Caco-2 (cell line): ENCODE measurements at regions not wholly inside any gene's neighbourhood (a gene's known extent, or its start where the extent isn't known, plus 50 kb on each side); places are given as distances from the start of the nearest gene placed in this dataset.

ENCODE experiments used
- BruUV-seq: library from RNA; stranded (reverse); fragments of 400-500 nt; replicated peaks from 2 replicates; lab custom pipeline; 2021; lab: Mats Ljungman, UMichigan
- CTCF ChIA-PET: fragments of 300-600 bp; sonication (Branson Sonifier 250); formaldehyde crosslinking; loops from one replicate; lab custom pipeline; 2022; ENCODE audit warnings: antibody characterized with exemption; lab: Charles Lee
- POLR2A ChIA-PET: fragments of 300-600 bp; sonication (Branson Sonifier 250); formaldehyde crosslinking; loops from one replicate; lab custom pipeline; 2022; ENCODE audit warnings: antibody characterized with exemption; lab: Charles Lee
- DNase-seq, 2 experiments: peaks; one replicate each; pipeline versions ENCODE4 v3.0.0 to v3.0.0-alpha.2; 2020 to 2022
- H3K27me3 ChIP-seq: replicated peaks from 2 replicates; pipeline ENCODE4 v1.6.0; 2011; ENCODE audit warnings: low read length; ENCODE audit not compliant: control insufficient read depth, insufficient read depth
- H3K36me3 ChIP-seq: 2 replicates; pipeline ENCODE4 v1.5.1; 2011; ENCODE audit warnings: low read length; ENCODE audit not compliant: control insufficient read depth, insufficient read depth
- H3K4me1 ChIP-seq: fragments of 250-450 bp; sonication (Bioruptor Pico); 2 replicates; pipeline ENCODE4 v1.5.1; 2020; ENCODE audit warnings: mild to moderate bottlenecking
- H3K4me3 ChIP-seq: 2 replicates; pipeline ENCODE4 v1.5.1; 2011; ENCODE audit warnings: low read depth, mild to moderate bottlenecking, control low read depth, low read length
- H3K9me3 ChIP-seq: fragments of 250-450 bp; sonication (Bioruptor Pico); 2 replicates; pipeline ENCODE4 v1.5.1; 2020; ENCODE audit warnings: mild to moderate bottlenecking, moderate library complexity
- H3K27ac Mint-ChIP-seq: one replicate; pipeline ENCODE4 v1.8.0; 2022; ENCODE audit warnings: mixed read lengths; ENCODE audit not compliant: unreplicated experiment
- H3K27me3 Mint-ChIP-seq: one replicate; pipeline ENCODE4 v1.8.0; 2022; ENCODE audit warnings: mixed read lengths; ENCODE audit not compliant: insufficient read depth, unreplicated experiment
- H3K36me3 Mint-ChIP-seq: one replicate; pipeline ENCODE4 v1.8.0; 2022; ENCODE audit warnings: mild to moderate bottlenecking, mixed read lengths; ENCODE audit not compliant: insufficient read depth, unreplicated experiment
- H3K4me1 Mint-ChIP-seq: one replicate; pipeline ENCODE4 v1.8.0; 2022; ENCODE audit warnings: low read depth, mixed read lengths; ENCODE audit not compliant: unreplicated experiment
- H3K4me3 Mint-ChIP-seq: one replicate; pipeline ENCODE4 v1.8.0; 2022; ENCODE audit warnings: mild to moderate bottlenecking, moderate library complexity, mixed read lengths; ENCODE audit not compliant: unreplicated experiment
- H3K9me3 Mint-ChIP-seq: one replicate; pipeline ENCODE4 v1.8.0; 2022; ENCODE audit warnings: mixed read lengths; ENCODE audit not compliant: unreplicated experiment
- CTCF ChIP-seq, 2 experiments: fragments of 200-600 bp in 1 of 2; IDR thresholded peaks; 1 replicate in 1 of 2; 2 replicates in 1 of 2; pipeline versions ENCODE4 v1.5.1 to v1.8.0; 2011 to 2022; ENCODE audit warnings: antibody characterized with exemption in 1 of 2, control low read depth in 1 of 2, inconsistent platforms in 1 of 2, low read depth in 1 of 2, low read length in 1 of 2, mild to moderate bottlenecking in 1 of 2, moderate library complexity in 1 of 2; ENCODE audit not compliant: insufficient read depth in 1 of 2, severe bottlenecking in 1 of 2, unreplicated experiment in 1 of 2
- intact Hi-C: fragments of 100-400 bp; cut with micrococcal nuclease; formaldehyde crosslinking; loops from one replicate; pipeline ENCODE4 v1.10.0; 2022; ENCODE audit not compliant: unreplicated experiment

- intact Hi-C loops: no loop called here
- no peak for TF ChIP-seq CTCF (IDR thresholded peaks at IDR 0.05; ENCODE audit: insufficient read depth in 1 of 2, low read depth in 1 of 2, low read length in 1 of 2, severe bottlenecking in 1 of 2, unreplicated experiment in 1 of 2)
- no TSS peak for BruUV-seq
- Mint-ChIP-seq H3K9me3 (no peaks in the 10 kb centered on the region), H3K4me3 (no peak overlapping the region), H3K27ac (no peak overlapping the region), H3K4me1 (no peaks in the 10 kb centered on the region), H3K27me3 (no peaks in the 10 kb centered on the region), H3K36me3 (no peaks in the 10 kb centered on the region)
- H3K27me3 ChIP-seq: no peaks in the 10 kb centered on the region
- no peaks in the 10 kb centered on the region for H3K4me1 ChIP-seq
- no peaks in the 10 kb centered on the region for H3K9me3 ChIP-seq
- POLR2A ChIA-PET: no interaction called here
- no peak overlapping the region for H3K4me3 ChIP-seq
- no peaks in the 10 kb centered on the region for H3K36me3 ChIP-seq
- no peak for DNase-seq
- CTCF ChIA-PET: no interaction called here
Observed at GRCh38 chr2:239523147-239523953, 122.5 kb upstream of the HDAC4 start.

GRCh38 chr2:239522740-239523119, 121.9 kb upstream of the HDAC4 start:
- intact Hi-C loops: no loop called here
- H3K4me1 ChIP-seq: no peaks in the 10 kb centered on the region
- no peak for DNase-seq
- no TSS peak for BruUV-seq
- H3K4me3 ChIP-seq: no peak overlapping the region
- Mint-ChIP-seq H3K4me3 (no peak overlapping the region), H3K4me1 (no peaks in the 10 kb centered on the region), H3K9me3 (no peaks in the 10 kb centered on the region), H3K27me3 (no peaks in the 10 kb centered on the region), H3K36me3 (no peaks in the 10 kb centered on the region), H3K27ac (no peak overlapping the region)
- H3K27me3 ChIP-seq: no peaks in the 10 kb centered on the region
- H3K36me3 ChIP-seq: no peaks in the 10 kb centered on the region
- CTCF ChIA-PET: no interaction called here
- no peaks in the 10 kb centered on the region for H3K9me3 ChIP-seq
- POLR2A ChIA-PET: no interaction called here
- no peak for TF ChIP-seq CTCF (IDR thresholded peaks at IDR 0.05; ENCODE audit: insufficient read depth in 1 of 2, low read depth in 1 of 2, low read length in 1 of 2, severe bottlenecking in 1 of 2, unreplicated experiment in 1 of 2)

GRCh38 chr2:239522002-239522739, 121.4 kb upstream of the HDAC4 start:
- peak in 1 of 2 experiments; percentile 34 for DNase-seq
- H3K4me3 ChIP-seq: no peak overlapping the region
- no peaks in the 10 kb centered on the region for H3K27me3 ChIP-seq
- intact Hi-C loops: no loop called here
- TF ChIP-seq CTCF (IDR thresholded peaks at IDR 0.05; ENCODE audit: insufficient read depth in 1 of 2, low read depth in 1 of 2, low read length in 1 of 2, severe bottlenecking in 1 of 2, unreplicated experiment in 1 of 2): no peak
- Mint-ChIP-seq H3K4me3 (no peak overlapping the region), H3K27me3 (no peaks in the 10 kb centered on the region), H3K36me3 (no peaks in the 10 kb centered on the region), H3K4me1 (no peaks in the 10 kb centered on the region), H3K27ac (no peak overlapping the region), H3K9me3 (no peaks in the 10 kb centered on the region)
- no peaks in the 10 kb centered on the region for H3K9me3 ChIP-seq
- H3K36me3 ChIP-seq: no peaks in the 10 kb centered on the region
- ChIA-PET CTCF (no interaction called here), POLR2A (no interaction called here)
- no TSS peak for BruUV-seq
- no peaks in the 10 kb centered on the region for H3K4me1 ChIP-seq
